H1 (cell line): ENCODE measurements at regions not wholly inside any gene's neighbourhood (a gene's known extent, or its start where the extent isn't known, plus 50 kb on each side); places are given as distances from the start of the nearest gene placed in this dataset.

Experiments used
- CHD1 ChIP-seq: IDR thresholded peaks from 2 replicates; pipeline ENCODE4 v1.6.1; 2012; ENCODE audit warnings: low read depth, low read length, improper control_type of control experiment
- CHD7 ChIP-seq: fragments of 300-600 bp; sonication (generic); IDR thresholded peaks from 2 replicates; pipeline ENCODE4 v1.7.1; 2012; ENCODE audit warnings: low read length, moderate library complexity, mild to moderate bottlenecking, inconsistent platforms; ENCODE audit not compliant: insufficient replicate concordance
- POLR2A ChIP-seq, 2 experiments: IDR thresholded peaks; 1 replicate in 1 of 2; 2 replicates in 1 of 2; pipeline ENCODE4 v1.6.1; 2011; ENCODE audit warnings: low read depth in 2 of 2, low read length in 2 of 2, mild to moderate bottlenecking in 2 of 2; ENCODE audit errors: control extremely low read depth in 1 of 2

GRCh38 chr1:91597215-91597614, 96.6 kb downstream of the CDC7 start (continued):
- TF ChIP-seq CHD7 (no peak), POLR2A (IDR thresholded peaks at IDR 0.05; ENCODE audit: control extremely low read depth in 1 of 2, low read depth in 2 of 2, low read length in 2 of 2) (no peak), CHD1 (no peak)
